Parathyroid adenoma (tissue), 2 donors: ENCODE measurements at regions not wholly inside any gene's neighbourhood (a gene's known extent, or its start where the extent isn't known, plus 50 kb on each side); places are given as distances from the start of the nearest gene placed in this dataset.
"Not testable (repeated sequence)": the region's sequence is repeated elsewhere in the genome, so short reads cannot be mapped to it uniquely, and the experiment has no call there.

Source experiments
- H2AFZ ChIP-seq: fragments of 300-600 bp; sonication (generic); one replicate; pipeline ENCODE4 v1.7.0; 2017; ENCODE audit warnings: antibody characterized with exemption, mild to moderate bottlenecking
- H3K27ac ChIP-seq: fragments of 300-600 bp; sonication (generic); one replicate; pipeline ENCODE4 v1.7.0; 2017
- H3K27me3 ChIP-seq: fragments of 300-600 bp; sonication (generic); one replicate; pipeline ENCODE4 v1.7.0; 2017; ENCODE audit warnings: low read length; ENCODE audit not compliant: control insufficient read depth, insufficient read depth
- H3K36me3 ChIP-seq: fragments of 300-600 bp; sonication (generic); one replicate; pipeline ENCODE4 v1.7.0; 2017; ENCODE audit warnings: low read length; ENCODE audit not compliant: control insufficient read depth, insufficient read depth
- H3K4me1 ChIP-seq: fragments of 300-600 bp; sonication (generic); one replicate; pipeline ENCODE4 v1.7.0; 2017; ENCODE audit warnings: control low read depth
- H3K4me2 ChIP-seq: fragments of 300-600 bp; sonication (generic); one replicate; pipeline ENCODE4 v1.7.0; 2017; ENCODE audit warnings: low read length
- H3K4me3 ChIP-seq: fragments of 300-600 bp; sonication (generic); one replicate; pipeline ENCODE4 v1.7.0; 2017; ENCODE audit warnings: low read depth, low read length
- H3K79me2 ChIP-seq: fragments of 300-600 bp; sonication (generic); one replicate; pipeline ENCODE4 v1.7.0; 2017; ENCODE audit warnings: control low read depth
- H3K9ac ChIP-seq: fragments of 300-600 bp; sonication (generic); one replicate; pipeline ENCODE4 v1.7.0; 2017; ENCODE audit warnings: mild to moderate bottlenecking
- H3K9me3 ChIP-seq: fragments of 300-600 bp; sonication (generic); one replicate; pipeline ENCODE4 v1.7.0; 2017; ENCODE audit warnings: low read length; ENCODE audit not compliant: control insufficient read depth
- CTCF ChIP-seq: fragments of 300-600 bp; sonication (generic); IDR thresholded peaks from one replicate; pipeline ENCODE4 v1.7.0; 2017; ENCODE audit warnings: antibody characterized with exemption, mild to moderate bottlenecking
- donor health status: primary hyperparathyroidism.

DNA sequence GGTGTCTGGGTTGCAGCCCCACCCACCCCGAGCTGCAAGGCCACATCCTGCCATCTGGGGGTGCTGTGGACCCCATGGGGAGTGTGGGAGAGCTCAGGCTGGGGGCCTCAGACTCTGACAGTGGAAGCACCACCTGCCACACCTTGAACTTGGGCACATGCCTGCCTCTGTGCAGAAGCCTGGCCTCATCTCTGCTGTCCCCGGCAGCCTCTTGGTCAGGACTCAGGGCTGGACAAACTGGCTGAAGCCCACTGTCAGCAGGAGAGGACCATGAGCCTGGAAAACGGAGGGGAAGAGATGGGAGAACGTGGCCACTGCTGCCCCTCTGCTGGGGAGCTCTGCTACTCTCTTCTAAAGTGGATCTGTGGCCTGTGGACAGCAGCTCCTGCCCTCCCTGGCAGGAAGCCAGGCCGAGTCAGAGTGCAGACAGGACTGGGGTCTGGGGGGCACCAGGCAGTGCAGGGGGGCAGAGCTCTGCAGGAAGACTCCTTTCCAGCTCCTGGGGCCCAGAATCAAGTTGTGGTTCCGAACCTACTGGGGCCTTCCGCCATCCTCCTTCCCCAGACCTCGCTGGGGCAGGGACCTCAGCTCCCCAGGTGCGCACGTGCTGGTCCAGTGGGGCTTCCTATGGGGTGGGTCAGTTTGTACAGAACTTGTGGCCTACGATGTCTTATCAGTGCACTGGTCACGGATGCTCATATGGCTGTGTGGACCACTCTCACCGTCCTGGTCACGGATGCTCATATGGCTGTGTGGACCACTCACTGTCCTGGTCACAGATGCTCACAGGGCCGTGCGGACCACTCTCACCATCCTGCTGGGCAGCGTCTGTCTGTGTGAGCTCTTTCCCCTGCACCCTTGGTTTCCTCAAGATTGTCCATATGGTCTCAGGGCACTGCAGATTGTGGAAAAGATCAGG, 207.7 kb downstream of the LAT start:
- Histone ChIP-seq H3K9ac (no peak overlapping the region), H3K4me3 (no peak overlapping the region), H3K27ac (no peak overlapping the region), H3K79me2 (no peaks in the 10 kb centered on the region), H3K9me3 (no peaks in the 10 kb centered on the region), H3K36me3 (no peaks in the 10 kb centered on the region), H3K4me2 (no peak overlapping the region), H3K4me1 (no peaks in the 10 kb centered on the region), H2AFZ (no peak overlapping the region), H3K27me3 (no peaks in the 10 kb centered on the region)
- no peak for TF ChIP-seq CTCF

GRCh38 chr16:29191636-29192180, 206.9 kb downstream of the LAT start:
- H3K4me2 ChIP-seq, H3K79me2 ChIP-seq, H2AFZ ChIP-seq, H3K27ac ChIP-seq, H3K4me1 ChIP-seq, H3K27me3 ChIP-seq, H3K36me3 ChIP-seq, H3K9me3 ChIP-seq, H3K4me3 ChIP-seq, H3K9ac ChIP-seq: not testable (repeated sequence)

GRCh38 chr16:29190553-29191431, 205.9 kb downstream of the LAT start:
- H3K4me1 ChIP-seq, H3K9ac ChIP-seq, H3K27ac ChIP-seq, H3K79me2 ChIP-seq, H3K36me3 ChIP-seq, H3K4me3 ChIP-seq, H3K27me3 ChIP-seq, H2AFZ ChIP-seq, H3K4me2 ChIP-seq, H3K9me3 ChIP-seq: not testable (repeated sequence)

DNA sequence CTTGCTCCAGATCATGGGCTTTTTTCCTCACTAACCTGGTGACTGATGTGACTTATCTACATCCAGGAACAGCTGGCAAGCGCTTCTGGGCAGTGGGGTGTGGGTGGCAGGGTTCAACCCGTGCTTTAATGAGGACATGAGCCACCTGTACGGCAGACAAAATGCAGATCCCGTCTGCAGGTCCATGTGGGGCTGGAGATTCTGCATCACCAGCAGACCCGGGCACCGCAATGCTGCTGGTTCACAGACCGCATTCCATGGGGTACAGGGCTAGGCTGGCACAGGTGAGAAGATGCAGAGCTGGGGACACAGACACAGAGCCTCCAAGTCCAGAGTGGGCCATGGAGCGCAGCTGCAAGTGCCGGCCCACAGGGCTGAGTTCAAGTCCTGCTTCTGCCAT, 204.0 kb downstream of the LAT start:
- not testable (repeated sequence) for H3K4me3 ChIP-seq, H2AFZ ChIP-seq, H3K27ac ChIP-seq, H3K4me2 ChIP-seq, H3K27me3 ChIP-seq, H3K4me1 ChIP-seq, H3K36me3 ChIP-seq, H3K9me3 ChIP-seq, H3K9ac ChIP-seq, H3K79me2 ChIP-seq

DNA sequence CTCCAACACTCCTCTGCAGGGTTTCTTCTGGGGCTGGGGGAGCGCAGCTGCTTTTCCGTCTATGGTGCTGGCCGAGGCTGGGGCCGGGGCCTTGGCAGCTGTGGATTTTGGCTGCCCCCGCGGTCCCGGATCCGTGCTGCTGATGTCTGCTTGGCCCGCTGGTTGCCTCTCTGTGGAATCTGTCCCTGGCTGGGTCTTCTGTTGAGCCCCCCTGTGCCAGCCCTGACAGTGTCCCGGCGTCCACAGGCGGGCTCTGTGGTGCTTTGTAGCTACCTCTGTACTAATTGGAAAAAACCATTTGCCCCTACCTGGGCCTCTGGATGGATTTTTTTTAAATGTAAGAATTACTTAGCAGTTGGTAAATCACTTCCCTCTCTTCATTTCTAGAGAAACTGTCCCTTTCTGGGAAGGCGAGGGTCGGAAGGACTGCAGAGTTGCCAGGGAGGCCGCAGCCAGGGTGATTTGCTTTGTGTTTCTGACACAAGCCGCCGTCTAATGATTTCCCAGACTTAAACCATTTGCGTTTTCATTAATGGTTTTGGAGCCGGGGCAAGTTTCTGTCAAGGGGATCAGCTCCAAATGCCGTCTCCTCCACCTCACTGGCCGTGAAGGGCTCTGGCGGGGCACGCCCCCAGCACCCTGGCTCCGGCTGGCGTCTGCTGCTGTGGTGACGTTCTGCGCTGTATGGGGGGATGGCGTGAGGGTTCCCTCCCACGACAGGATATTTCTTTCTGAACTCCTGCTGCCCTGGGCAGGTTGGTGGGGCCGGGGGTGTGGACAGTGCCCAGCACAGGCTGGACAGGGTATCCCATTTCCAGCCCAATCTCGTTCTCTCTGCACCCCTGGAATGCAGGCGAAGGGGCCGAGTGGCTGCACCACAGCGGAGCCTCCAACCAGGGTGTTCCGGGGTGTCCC, 201.7 kb downstream of the LAT start:
- not testable (repeated sequence) for H3K4me2 ChIP-seq, H3K27me3 ChIP-seq, H3K9me3 ChIP-seq, H3K9ac ChIP-seq, H3K79me2 ChIP-seq, H3K36me3 ChIP-seq, H3K4me3 ChIP-seq, H3K27ac ChIP-seq, H3K4me1 ChIP-seq, H2AFZ ChIP-seq

- not testable (repeated sequence) for H2AFZ ChIP-seq, H3K9me3 ChIP-seq, H3K27me3 ChIP-seq, H3K27ac ChIP-seq, H3K4me2 ChIP-seq, H3K79me2 ChIP-seq, H3K4me3 ChIP-seq, H3K36me3 ChIP-seq, H3K4me1 ChIP-seq, H3K9ac ChIP-seq
Observed at GRCh38 chr16:29185872-29186271, 201.0 kb downstream of the LAT start.

- H3K9me3 ChIP-seq, H2AFZ ChIP-seq, H3K36me3 ChIP-seq, H3K27ac ChIP-seq, H3K4me2 ChIP-seq, H3K27me3 ChIP-seq, H3K9ac ChIP-seq, H3K4me3 ChIP-seq, H3K79me2 ChIP-seq, H3K4me1 ChIP-seq: not testable (repeated sequence)
Observed at GRCh38 chr16:29184738-29185438, 200.0 kb downstream of the LAT start.

DNA sequence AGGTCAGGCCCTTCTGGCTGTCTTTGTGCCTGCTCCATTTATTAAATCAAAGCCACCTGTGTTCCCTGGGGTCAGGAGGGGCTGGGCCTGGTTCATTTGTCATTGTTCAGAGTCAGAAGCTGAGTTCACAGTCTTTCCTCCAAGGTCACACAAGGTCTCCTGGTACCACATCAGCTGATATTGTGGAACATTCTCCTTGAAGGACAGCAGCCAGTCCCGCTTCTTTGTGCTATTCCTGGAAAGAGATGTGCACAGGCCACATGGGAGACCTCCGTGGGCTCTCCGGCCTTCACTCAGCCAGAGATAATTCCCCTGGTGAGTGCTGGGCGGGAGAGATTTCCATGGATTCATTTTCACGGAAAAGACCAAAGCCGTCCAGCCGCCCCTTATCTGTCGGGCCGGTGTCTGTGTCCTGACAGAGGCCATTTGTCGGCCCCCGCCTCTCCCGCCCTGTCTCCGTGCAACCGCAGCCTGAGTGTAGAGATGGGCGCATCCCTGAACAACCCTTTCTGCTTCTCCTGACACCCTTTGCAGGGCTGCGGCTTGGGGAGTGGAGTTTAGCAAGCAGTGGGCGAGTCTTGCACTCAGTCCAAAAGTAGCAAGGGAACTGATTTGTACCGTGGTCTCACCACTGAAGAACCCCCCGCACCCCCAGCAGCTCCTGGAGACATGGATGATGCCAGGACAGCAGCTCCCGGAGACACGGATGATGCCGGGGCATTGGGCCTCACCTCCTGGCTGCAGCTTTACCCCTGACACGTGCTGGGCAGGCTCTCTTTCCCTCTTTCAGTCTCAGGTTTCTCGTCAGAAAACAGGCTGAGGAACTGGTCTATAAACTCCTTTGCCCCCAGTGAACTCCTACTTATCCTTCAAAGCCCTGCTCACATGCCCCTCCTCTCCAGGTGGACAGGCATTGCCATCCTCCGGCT, 198.4 kb downstream of the LAT start:
- not testable (repeated sequence) for H3K9ac ChIP-seq, H3K4me1 ChIP-seq, H3K36me3 ChIP-seq, H3K4me2 ChIP-seq, H2AFZ ChIP-seq, H3K27me3 ChIP-seq, H3K4me3 ChIP-seq, H3K9me3 ChIP-seq, H3K27ac ChIP-seq, H3K79me2 ChIP-seq
